Erythroblast (primary cell): ENCODE measurements at regions not wholly inside any gene's neighbourhood (a gene's known extent, or its start where the extent isn't known, plus 50 kb on each side); places are given as distances from the start of the nearest gene placed in this dataset.

Experiments
- GATA1 ChIP-seq: IDR thresholded peaks from 2 replicates; pipeline ENCODE4 v1.6.1; 2011; ENCODE audit warnings: low read depth, mild to moderate bottlenecking, control low read depth, low read length, moderate library complexity
- POLR2A ChIP-seq: IDR thresholded peaks from 2 replicates; pipeline ENCODE4 v1.6.1; 2011; ENCODE audit warnings: mild to moderate bottlenecking, low read length

DNA sequence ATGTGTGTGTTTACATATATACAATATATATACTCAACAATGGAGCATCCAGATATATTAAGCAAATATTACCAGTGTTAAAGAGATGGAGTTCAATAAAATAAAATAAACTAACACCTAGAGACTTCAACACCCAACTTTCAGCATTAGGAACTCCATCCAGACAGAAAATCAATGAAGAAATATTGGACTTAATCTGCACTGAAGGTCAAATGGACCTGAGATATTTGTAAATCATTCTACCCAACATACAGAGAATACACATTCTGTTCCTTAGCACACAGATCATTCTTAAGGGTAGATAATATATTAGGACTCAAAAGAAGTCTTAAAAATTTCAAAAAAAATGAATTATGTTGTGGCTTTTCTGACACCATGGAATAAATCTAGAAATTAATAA lies 832.3 kb upstream of the ADGRB3 start:
- TF ChIP-seq POLR2A = no peak
- TF ChIP-seq GATA1 = no peak
